ENCODE measurements at regions not wholly inside any gene's neighbourhood (a gene's known extent, or its start where the extent isn't known, plus 50 kb on each side); places are given as distances from the start of the nearest gene placed in this dataset.

GRCh38 chr5:18807256-18808149 is 1173.2 kb downstream of the TAF11L14 start:
- Histone ChIP-seq H3K27ac (no peak overlapping the region), H3K4me3 (no peak overlapping the region), H3K4me2 (ENCODE audit: unreplicated experiment) (no peak overlapping the region), H3F3A (ENCODE audit: insufficient read depth) (no peaks in the 10 kb centered on the region), H3K4me1 (ENCODE audit: insufficient read depth) (no peaks in the 10 kb centered on the region), H3K9me3 (ENCODE audit: low read depth) (peaks cover 2% of the 10 kb centered on the region), H3K79me2 (ENCODE audit: insufficient read depth) (no peaks in the 10 kb centered on the region), H3K9ac (no peak overlapping the region), H3K27me3 (replicated peaks; ENCODE audit: insufficient read depth) (no peaks in the 10 kb centered on the region), H4K20me1 (ENCODE audit: insufficient read depth) (no peaks in the 10 kb centered on the region), H3K9me2 (ENCODE audit: insufficient read depth) (no peaks in the 10 kb centered on the region), H3K36me3 (ENCODE audit: low read depth) (no peaks in the 10 kb centered on the region), H2AFZ (no peak overlapping the region)
- 22 to 23% methylated on average over 10 of the region's 10 CpGs for WGBS, 2 experiments (ENCODE audit: low coverage in 1 of 2, low lambda C conversion rate in 2 of 2, missing lambda C conversion rate in 2 of 2)
- no peak for TF ChIP-seq EZH2 (IDR thresholded peaks at IDR 0.05; ENCODE audit: insufficient read depth, poor library complexity, severe bottlenecking)
- TF ChIP-seq EZH2phosphoT487 (IDR thresholded peaks at IDR 0.05; ENCODE audit: insufficient read depth, low read depth), result no peak
- in situ Hi-C loops (cut with MboI), result no loop called here
- no peak for DNase-seq

- in situ Hi-C loops (cut with MboI), result no loop called here
- 43 to 45% methylated on average over 4 of the region's 4 CpGs for WGBS, 2 experiments (ENCODE audit: low coverage in 1 of 2, low lambda C conversion rate in 2 of 2, missing lambda C conversion rate in 2 of 2)
- no peak overlapping the region for H2AFZ ChIP-seq
Measured at GRCh38 chr5:18811661-18812060, 1176.3 kb downstream of the CDH18 start.

GRCh38 chr5:18828351-18828750 is 1159.6 kb downstream of the CDH18 start:
- Histone ChIP-seq H3K9me2 (ENCODE audit: insufficient read depth) (no peaks in the 10 kb centered on the region), H4K20me1 (ENCODE audit: insufficient read depth) (no peaks in the 10 kb centered on the region), H3K27ac (no peak overlapping the region), H3K4me2 (ENCODE audit: unreplicated experiment) (no peak overlapping the region), H3K36me3 (ENCODE audit: low read depth) (no peaks in the 10 kb centered on the region), H2AFZ (no peak overlapping the region), H3K9me3 (ENCODE audit: low read depth) (no peaks in the 10 kb centered on the region), H3K4me3 (no peak overlapping the region), H3K9ac (no peak overlapping the region), H3F3A (ENCODE audit: insufficient read depth) (no peaks in the 10 kb centered on the region), H3K4me1 (ENCODE audit: insufficient read depth) (no peaks in the 10 kb centered on the region), H3K27me3 (replicated peaks; ENCODE audit: insufficient read depth) (no peaks in the 10 kb centered on the region), H3K79me2 (ENCODE audit: insufficient read depth) (no peaks in the 10 kb centered on the region)
- WGBS, 2 experiments (ENCODE audit: low coverage in 1 of 2, low lambda C conversion rate in 2 of 2, missing lambda C conversion rate in 2 of 2), result 87 to 100% methylated on average over 1 of the region's 1 CpG
- TF ChIP-seq EZH2 (IDR thresholded peaks at IDR 0.05; ENCODE audit: insufficient read depth, poor library complexity, severe bottlenecking) (no peak), EZH2phosphoT487 (IDR thresholded peaks at IDR 0.05; ENCODE audit: insufficient read depth, low read depth) (no peak)
- in situ Hi-C loops (cut with MboI), result no loop called here
- DNase-seq, result no peak

More at GRCh38 chr5:18811661-18812060, 1176.3 kb downstream of the CDH18 start:
- DNase-seq, result no peak
- Histone ChIP-seq H3F3A (ENCODE audit: insufficient read depth) (no peaks in the 10 kb centered on the region), H3K27me3 (replicated peaks; ENCODE audit: insufficient read depth) (no peaks in the 10 kb centered on the region), H3K9me2 (ENCODE audit: insufficient read depth) (no peaks in the 10 kb centered on the region), H3K79me2 (ENCODE audit: insufficient read depth) (no peaks in the 10 kb centered on the region), H3K9ac (no peak overlapping the region), H3K4me2 (ENCODE audit: unreplicated experiment) (no peak overlapping the region), H3K4me1 (ENCODE audit: insufficient read depth) (no peaks in the 10 kb centered on the region), H3K36me3 (ENCODE audit: low read depth) (no peaks in the 10 kb centered on the region), H3K4me3 (no peak overlapping the region), H4K20me1 (ENCODE audit: insufficient read depth) (no peaks in the 10 kb centered on the region), H3K9me3 (ENCODE audit: low read depth) (no peaks in the 10 kb centered on the region), H3K27ac (no peak overlapping the region)
- TF ChIP-seq EZH2phosphoT487 (IDR thresholded peaks at IDR 0.05; ENCODE audit: insufficient read depth, low read depth) (no peak), EZH2 (IDR thresholded peaks at IDR 0.05; ENCODE audit: insufficient read depth, poor library complexity, severe bottlenecking) (no peak)

GRCh38 chr5:18829539-18829938 is 1158.5 kb downstream of the CDH18 start:
- WGBS, 2 experiments (ENCODE audit: low coverage in 1 of 2, low lambda C conversion rate in 2 of 2, missing lambda C conversion rate in 2 of 2), result 28 to 30% methylated on average over 3 of the region's 3 CpGs

More at GRCh38 chr5:18829539-18829938, 1158.5 kb downstream of the CDH18 start:
- Histone ChIP-seq H3K4me2 (ENCODE audit: unreplicated experiment) (no peak overlapping the region), H4K20me1 (ENCODE audit: insufficient read depth) (no peaks in the 10 kb centered on the region), H3K9ac (no peak overlapping the region), H3K4me3 (no peak overlapping the region), H3K9me2 (ENCODE audit: insufficient read depth) (no peaks in the 10 kb centered on the region), H3K27me3 (replicated peaks; ENCODE audit: insufficient read depth) (no peaks in the 10 kb centered on the region), H3K4me1 (ENCODE audit: insufficient read depth) (no peaks in the 10 kb centered on the region), H2AFZ (no peak overlapping the region), H3K9me3 (ENCODE audit: low read depth) (no peaks in the 10 kb centered on the region), H3K79me2 (ENCODE audit: insufficient read depth) (no peaks in the 10 kb centered on the region), H3F3A (ENCODE audit: insufficient read depth) (no peaks in the 10 kb centered on the region), H3K27ac (no peak overlapping the region), H3K36me3 (ENCODE audit: low read depth) (no peaks in the 10 kb centered on the region)
- no peak for DNase-seq
- in situ Hi-C loops (cut with MboI), result no loop called here
- TF ChIP-seq EZH2 (IDR thresholded peaks at IDR 0.05; ENCODE audit: insufficient read depth, poor library complexity, severe bottlenecking) (no peak), EZH2phosphoT487 (IDR thresholded peaks at IDR 0.05; ENCODE audit: insufficient read depth, low read depth) (no peak)
